ENCODE measurements at regions not wholly inside any gene's neighbourhood (a gene's known extent, or its start where the extent isn't known, plus 50 kb on each side); places are given as distances from the start of the nearest gene placed in this dataset.
"Not testable (repeated sequence)": the region's sequence is repeated elsewhere in the genome, so short reads cannot be mapped to it uniquely, and the experiment has no call there.

GRCh38 chr5:113753182-113753581 lies 239.7 kb downstream of the YTHDC2 start:
- H3K4me1 ChIP-seq (ENCODE audit: control insufficient read depth, insufficient read depth, low read length); DNase-seq (ENCODE audit: low read depth, low spot score); H3K27ac ChIP-seq (ENCODE audit: low read length); BruUV-seq (replicated peaks); H3K36me3 ChIP-seq (ENCODE audit: control insufficient read depth, insufficient read depth, low read length); H3K9me3 ChIP-seq (ENCODE audit: control insufficient read depth, insufficient read depth, low read depth, low read length); CTCF ChIA-PET; H3K4me3 ChIP-seq (ENCODE audit: low read depth in 2 of 2, low read length in 2 of 2); in situ Hi-C loops (cut with HindIII; ENCODE audit: low pct_unique_long_range_greater_than_20kb, low sequenced_read_pairs); intact Hi-C loops (cut with micrococcal nuclease; ENCODE audit: unreplicated experiment); POLR2A ChIA-PET; ATAC-seq; H3K27me3 ChIP-seq (ENCODE audit: control insufficient read depth, insufficient read depth, low read length): not testable (repeated sequence)

GRCh38 chr5:113755516-113755915 lies 242.0 kb downstream of the YTHDC2 start:
- Histone ChIP-seq H3K4me3 (ENCODE audit: low read depth in 2 of 2, low read length in 2 of 2) (no peak overlapping the region), H3K4me1 (ENCODE audit: control insufficient read depth, insufficient read depth, low read length) (no peaks in the 10 kb centered on the region), H3K9me3 (ENCODE audit: control insufficient read depth, insufficient read depth, low read depth, low read length) (no peaks in the 10 kb centered on the region), H3K36me3 (ENCODE audit: control insufficient read depth, insufficient read depth, low read length) (no peaks in the 10 kb centered on the region), H3K27ac (ENCODE audit: low read length) (no peak overlapping the region), H3K27me3 (ENCODE audit: control insufficient read depth, insufficient read depth, low read length) (no peaks in the 10 kb centered on the region)
- DNase-seq (ENCODE audit: low read depth, low spot score) (no peak), ATAC-seq (no peak)
- ChIA-PET POLR2A (no interaction called here), CTCF (no interaction called here)
- intact Hi-C loops (cut with micrococcal nuclease; ENCODE audit: unreplicated experiment) (no loop called here), in situ Hi-C loops (cut with HindIII; ENCODE audit: low pct_unique_long_range_greater_than_20kb, low sequenced_read_pairs) (no loop called here)
- TF ChIP-seq TCF7L2 (IDR thresholded peaks at IDR 0.05; ENCODE audit: low read depth, low read length) (no peak), POLR2AphosphoS5 (IDR thresholded peaks at IDR 0.05; ENCODE audit: low read depth, low read length) (no peak), CTCF (IDR thresholded peaks at IDR 0.05) (no peak), REST (IDR thresholded peaks at IDR 0.05; ENCODE audit: insufficient read depth in 1 of 2, low read depth in 2 of 2, low read length in 1 of 2) (no peak), SIN3A (IDR thresholded peaks at IDR 0.05; ENCODE audit: borderline replicate concordance, insufficient read depth, low read depth, low read length) (no peak)
- no TSS peak for BruUV-seq (replicated peaks)

- H3K27me3 ChIP-seq (ENCODE audit: control insufficient read depth, insufficient read depth, low read length), result no peaks in the 10 kb centered on the region
- ATAC-seq, result no peak
- H3K27ac ChIP-seq (ENCODE audit: low read length), result no peak overlapping the region
- DNase-seq (ENCODE audit: low read depth, low spot score), result no peak
- ChIA-PET CTCF (no interaction called here), POLR2A (no interaction called here)
- in situ Hi-C loops (cut with HindIII; ENCODE audit: low pct_unique_long_range_greater_than_20kb, low sequenced_read_pairs), result no loop called here
- no peaks in the 10 kb centered on the region for H3K4me1 ChIP-seq (ENCODE audit: control insufficient read depth, insufficient read depth, low read length)
- no peak overlapping the region for H3K4me3 ChIP-seq (ENCODE audit: low read depth in 2 of 2, low read length in 2 of 2)
- H3K36me3 ChIP-seq (ENCODE audit: control insufficient read depth, insufficient read depth, low read length), result no peaks in the 10 kb centered on the region
- intact Hi-C loops (cut with micrococcal nuclease; ENCODE audit: unreplicated experiment), result no loop called here
- TF ChIP-seq POLR2AphosphoS5 (IDR thresholded peaks at IDR 0.05; ENCODE audit: low read depth, low read length) (no peak), REST (IDR thresholded peaks at IDR 0.05; ENCODE audit: insufficient read depth in 1 of 2, low read depth in 2 of 2, low read length in 1 of 2) (no peak), TCF7L2 (IDR thresholded peaks at IDR 0.05; ENCODE audit: low read depth, low read length) (no peak), SIN3A (IDR thresholded peaks at IDR 0.05; ENCODE audit: borderline replicate concordance, insufficient read depth, low read depth, low read length) (no peak), CTCF (IDR thresholded peaks at IDR 0.05) (no peak)
- no peaks in the 10 kb centered on the region for H3K9me3 ChIP-seq (ENCODE audit: control insufficient read depth, insufficient read depth, low read depth, low read length)
- BruUV-seq (replicated peaks), result no TSS peak
These were observed 244.0 kb downstream of the YTHDC2 start for GRCh38 chr5:113757508-113757907.

Measured in Panc1 (cell line).